ENCODE measurements at regions not wholly inside any gene's neighbourhood (a gene's known extent, or its start where the extent isn't known, plus 50 kb on each side); places are given as distances from the start of the nearest gene placed in this dataset.
"Not testable (repeated sequence)": the region's sequence is repeated elsewhere in the genome, so short reads cannot be mapped to it uniquely, and the experiment has no call there.

- Histone ChIP-seq H3K9me2 (ENCODE audit: insufficient read depth, low read length) (no peaks in the 10 kb centered on the region), H3K4me1 (ENCODE audit: insufficient read depth, low read length, poor library complexity, severe bottlenecking) (no peaks in the 10 kb centered on the region), H2AFZ (ENCODE audit: low read length) (no peak overlapping the region), H3K36me3 (ENCODE audit: insufficient read depth, low read length) (no peaks in the 10 kb centered on the region), H3K9me3 (ENCODE audit: low read length) (no peaks in the 10 kb centered on the region), H3K79me2 (ENCODE audit: insufficient read depth, low read depth, low read length) (no peaks in the 10 kb centered on the region), H3K27ac (ENCODE audit: low read depth, low read length, poor library complexity, severe bottlenecking) (no peak overlapping the region), H3K4me2 (ENCODE audit: low read length) (no peak overlapping the region), H4K20me1 (ENCODE audit: insufficient read depth, low read length) (no peaks in the 10 kb centered on the region), H3K4me3 (ENCODE audit: low read depth, low read length, poor library complexity, severe bottlenecking) (no peak overlapping the region)
- TF ChIP-seq EZH2phosphoT487 (IDR thresholded peaks at IDR 0.05; ENCODE audit: borderline replicate concordance, low read depth, low read length) = no peak
- TF ChIP-seq, protein P1, sequence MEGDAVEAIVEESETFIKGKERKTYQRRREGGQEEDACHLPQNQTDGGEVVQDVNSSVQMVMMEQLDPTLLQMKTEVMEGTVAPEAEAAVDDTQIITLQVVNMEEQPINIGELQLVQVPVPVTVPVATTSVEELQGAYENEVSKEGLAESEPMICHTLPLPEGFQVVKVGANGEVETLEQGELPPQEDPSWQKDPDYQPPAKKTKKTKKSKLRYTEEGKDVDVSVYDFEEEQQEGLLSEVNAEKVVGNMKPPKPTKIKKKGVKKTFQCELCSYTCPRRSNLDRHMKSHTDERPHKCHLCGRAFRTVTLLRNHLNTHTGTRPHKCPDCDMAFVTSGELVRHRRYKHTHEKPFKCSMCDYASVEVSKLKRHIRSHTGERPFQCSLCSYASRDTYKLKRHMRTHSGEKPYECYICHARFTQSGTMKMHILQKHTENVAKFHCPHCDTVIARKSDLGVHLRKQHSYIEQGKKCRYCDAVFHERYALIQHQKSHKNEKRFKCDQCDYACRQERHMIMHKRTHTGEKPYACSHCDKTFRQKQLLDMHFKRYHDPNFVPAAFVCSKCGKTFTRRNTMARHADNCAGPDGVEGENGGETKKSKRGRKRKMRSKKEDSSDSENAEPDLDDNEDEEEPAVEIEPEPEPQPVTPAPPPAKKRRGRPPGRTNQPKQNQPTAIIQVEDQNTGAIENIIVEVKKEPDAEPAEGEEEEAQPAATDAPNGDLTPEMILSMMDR (conservative IDR thresholded peaks at IDR 0.05; ENCODE audit: low read length) = no peak
- CTCF ChIA-PET (ENCODE audit: unreplicated experiment) = no interaction called here
- BruUV-seq (replicated peaks) = no TSS peak
- intact Hi-C loops (cut with micrococcal nuclease; ENCODE audit: unreplicated experiment) = no loop called here
- POLR2A ChIA-PET = interaction anchor here (0.6 to 1.2 kb wide), 4 partner anchors 40 to 420 kb away, joined by 3 to 4 read pairs (median 3); no protein-coding TSS in a partner anchor
- no peak for DNase-seq (ENCODE audit: low spot score)
Observed at GRCh38 chrX:16060252-16060651, 63.1 kb upstream of the GRPR start.

DNA sequence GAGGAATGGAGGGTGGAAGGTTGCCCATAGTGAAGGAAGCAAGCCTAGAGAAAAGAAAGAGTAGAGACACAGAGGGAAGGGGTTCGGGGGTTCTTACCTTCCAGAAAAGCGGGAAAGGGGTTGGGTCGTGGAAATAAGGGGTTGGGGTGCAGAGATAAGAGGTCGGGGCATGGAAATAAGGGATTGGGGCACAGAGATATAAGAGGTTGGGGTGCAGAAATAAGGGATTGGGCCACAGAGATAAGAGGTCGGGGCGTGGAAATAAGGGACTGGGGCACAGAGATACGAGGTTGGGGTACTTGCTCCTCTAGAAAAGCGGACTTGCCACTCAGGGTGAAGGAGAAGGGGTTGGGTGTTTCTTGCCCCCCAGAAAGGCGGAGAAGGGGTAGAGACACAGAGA, 74.2 kb upstream of the GRPR start:
- H3K79me2 ChIP-seq (ENCODE audit: insufficient read depth, low read depth, low read length); H3K36me3 ChIP-seq (ENCODE audit: insufficient read depth, low read length); BruUV-seq (replicated peaks); H3K9me2 ChIP-seq (ENCODE audit: insufficient read depth, low read length); H3K9me3 ChIP-seq (ENCODE audit: low read length); H3K4me3 ChIP-seq (ENCODE audit: low read depth, low read length, poor library complexity, severe bottlenecking); DNase-seq (ENCODE audit: low spot score); H4K20me1 ChIP-seq (ENCODE audit: insufficient read depth, low read length); H3K4me2 ChIP-seq (ENCODE audit: low read length); intact Hi-C loops (cut with micrococcal nuclease; ENCODE audit: unreplicated experiment); H3K4me1 ChIP-seq (ENCODE audit: insufficient read depth, low read length, poor library complexity, severe bottlenecking); H3K27ac ChIP-seq (ENCODE audit: low read depth, low read length, poor library complexity, severe bottlenecking); POLR2A ChIA-PET; H2AFZ ChIP-seq (ENCODE audit: low read length); CTCF ChIA-PET (ENCODE audit: unreplicated experiment): not testable (repeated sequence)

- TF ChIP-seq, protein P1 (conservative IDR thresholded peaks at IDR 0.05; ENCODE audit: low read length) = no peak
- no peak for TF ChIP-seq EZH2phosphoT487 (IDR thresholded peaks at IDR 0.05; ENCODE audit: borderline replicate concordance, low read depth, low read length)
- ChIA-PET CTCF (ENCODE audit: unreplicated experiment) (no interaction called here), POLR2A (interaction anchor here (0.7 kb wide), 1 partner anchor 19 kb away, joined by 3 read pairs; no protein-coding TSS in a partner anchor)
- Histone ChIP-seq H4K20me1 (ENCODE audit: insufficient read depth, low read length) (no peaks in the 10 kb centered on the region), H3K27ac (ENCODE audit: low read depth, low read length, poor library complexity, severe bottlenecking) (no peak overlapping the region), H3K36me3 (ENCODE audit: insufficient read depth, low read length) (no peaks in the 10 kb centered on the region), H3K4me3 (ENCODE audit: low read depth, low read length, poor library complexity, severe bottlenecking) (no peak overlapping the region), H3K9me3 (ENCODE audit: low read length) (no peaks in the 10 kb centered on the region), H3K79me2 (ENCODE audit: insufficient read depth, low read depth, low read length) (no peaks in the 10 kb centered on the region), H2AFZ (ENCODE audit: low read length) (no peak overlapping the region), H3K4me1 (ENCODE audit: insufficient read depth, low read length, poor library complexity, severe bottlenecking) (peaks cover 21% of the 10 kb centered on the region), H3K4me2 (ENCODE audit: low read length) (no peak overlapping the region), H3K9me2 (ENCODE audit: insufficient read depth, low read length) (no peaks in the 10 kb centered on the region)
- no peak for DNase-seq (ENCODE audit: low spot score)
- no TSS peak for BruUV-seq (replicated peaks)
- intact Hi-C loops (cut with micrococcal nuclease; ENCODE audit: unreplicated experiment) = no loop called here
Observed at GRCh38 chrX:16042980-16043379, 80.4 kb upstream of the GRPR start.
